Sigmoid colon (tissue), 6 donors: ENCODE measurements at regions not wholly inside any gene's neighbourhood (a gene's known extent, or its start where the extent isn't known, plus 50 kb on each side); places are given as distances from the start of the nearest gene placed in this dataset.
"Not testable (repeated sequence)": the region's sequence is repeated elsewhere in the genome, so short reads cannot be mapped to it uniquely, and the experiment has no call there.

Source experiments
- DNase-seq: peaks from one replicate; pipeline ENCODE4 v3.0.0-alpha.2; 2019
- H3K27ac ChIP-seq, 4 donors: fragments of 200-600 bp; sonication (generic); one replicate each; pipeline ENCODE4 v1.5.1; 2016 to 2019; ENCODE audit warnings: mild to moderate bottlenecking in 1 of 4
- H3K27me3 ChIP-seq, 3 donors: fragments of 200-600 bp; sonication (generic); one replicate each; pipeline ENCODE4 v1.5.1; 2019; ENCODE audit warnings: mild to moderate bottlenecking in 1 of 3
- H3K36me3 ChIP-seq, 4 donors: fragments of 200-600 bp; sonication (generic); one replicate each; pipeline ENCODE4 v1.5.1; 2016 to 2019
- H3K4me1 ChIP-seq, 4 donors: fragments of 200-600 bp; sonication (generic); one replicate each; pipeline ENCODE4 v1.5.1; 2017 to 2019
- H3K4me3 ChIP-seq, 4 donors: fragments of 200-600 bp; sonication (generic); one replicate each; pipeline ENCODE4 v1.5.1; 2017 to 2019; ENCODE audit warnings: mild to moderate bottlenecking in 2 of 4, moderate library complexity in 1 of 4
- H3K9me3 ChIP-seq, 4 donors: fragments of 200-600 bp in 3 of 4; sonication (generic) in 3 of 4; one replicate each; pipeline versions ENCODE4 v1.5.1 to v1.6.1; 2013 to 2019
- EP300 ChIP-seq, 4 donors: sonication (generic); formaldehyde crosslinking; IDR thresholded peaks; one replicate each; pipeline ENCODE4 v1.6.1; 2017; ENCODE audit warnings: antibody characterized with exemption in 4 of 4
- POLR2A ChIP-seq, 2 donors: fragments of 450-650 bp; IDR thresholded peaks; one replicate each; pipeline ENCODE4 v1.6.1; 2016; ENCODE audit warnings: antibody characterized with exemption in 2 of 2, mild to moderate bottlenecking in 2 of 2, moderate library complexity in 2 of 2
- POLR2AphosphoS5 ChIP-seq, 4 donors: sonication (generic); formaldehyde crosslinking; IDR thresholded peaks; one replicate each; pipeline ENCODE4 v1.6.1; 2017; ENCODE audit warnings: antibody characterized with exemption in 4 of 4
- WGBS, 2 donors: extraction: QIAGEN DNeasy Blood & Tissue Kit; methylation state at CpG; one replicate each; pipeline ENCODE4 v1.1.7; 2013; 5-methylcytosine and 5-hydroxymethylcytosine counted together
- intact Hi-C: fragments of 100-400 bp; cut with DNase I; formaldehyde crosslinking; loops from one replicate; pipeline ENCODE4 v1.15.1; 2023
- TF ChIP-seq, protein P1 (sequence below), 4 experiments: fragments of 450-650 bp in 3 of 4; fragments of 200-600 bp in 1 of 4; IDR thresholded peaks; one replicate each; pipeline ENCODE4 v1.5.1; 2016 to 2019; ENCODE audit warnings: antibody characterized with exemption in 4 of 4, mild to moderate bottlenecking in 3 of 4, moderate library complexity in 2 of 4
- donor health status: healthy with polysubstance abuse.
- donor health status: healthy.

DNA sequence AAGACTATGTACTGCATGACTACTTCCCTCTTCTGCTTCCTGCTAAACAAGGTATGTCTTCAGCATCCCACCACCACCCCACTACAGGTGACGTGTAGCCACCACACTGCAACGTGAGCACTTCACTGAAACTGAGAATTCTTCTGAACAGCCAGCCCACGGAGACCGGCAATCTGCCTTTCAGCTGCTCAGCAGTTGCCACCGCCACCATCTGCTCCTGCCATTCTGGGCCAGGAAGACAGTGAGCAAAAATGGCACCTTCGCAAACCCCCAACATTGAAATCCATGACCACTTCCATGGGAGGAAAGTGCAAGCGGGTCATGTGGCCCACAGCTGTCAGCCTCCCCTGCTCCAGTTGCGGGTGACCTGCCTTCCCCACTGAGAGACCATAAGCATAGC is 443.4 kb upstream of the ST8SIA4 start:
- Histone ChIP-seq H3K27me3 (no peaks in the 10 kb centered on the region), H3K36me3 (no peaks in the 10 kb centered on the region), H3K4me3 (no peak overlapping the region), H3K27ac (no peak overlapping the region), H3K9me3 (no peaks in the 10 kb centered on the region), H3K4me1 (no peaks in the 10 kb centered on the region)
- WGBS, 2 donors = 93 to 96% methylated on average over 8 of the region's 8 CpGs
- no peak for DNase-seq
- TF ChIP-seq, protein P1, sequence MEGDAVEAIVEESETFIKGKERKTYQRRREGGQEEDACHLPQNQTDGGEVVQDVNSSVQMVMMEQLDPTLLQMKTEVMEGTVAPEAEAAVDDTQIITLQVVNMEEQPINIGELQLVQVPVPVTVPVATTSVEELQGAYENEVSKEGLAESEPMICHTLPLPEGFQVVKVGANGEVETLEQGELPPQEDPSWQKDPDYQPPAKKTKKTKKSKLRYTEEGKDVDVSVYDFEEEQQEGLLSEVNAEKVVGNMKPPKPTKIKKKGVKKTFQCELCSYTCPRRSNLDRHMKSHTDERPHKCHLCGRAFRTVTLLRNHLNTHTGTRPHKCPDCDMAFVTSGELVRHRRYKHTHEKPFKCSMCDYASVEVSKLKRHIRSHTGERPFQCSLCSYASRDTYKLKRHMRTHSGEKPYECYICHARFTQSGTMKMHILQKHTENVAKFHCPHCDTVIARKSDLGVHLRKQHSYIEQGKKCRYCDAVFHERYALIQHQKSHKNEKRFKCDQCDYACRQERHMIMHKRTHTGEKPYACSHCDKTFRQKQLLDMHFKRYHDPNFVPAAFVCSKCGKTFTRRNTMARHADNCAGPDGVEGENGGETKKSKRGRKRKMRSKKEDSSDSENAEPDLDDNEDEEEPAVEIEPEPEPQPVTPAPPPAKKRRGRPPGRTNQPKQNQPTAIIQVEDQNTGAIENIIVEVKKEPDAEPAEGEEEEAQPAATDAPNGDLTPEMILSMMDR (IDR thresholded peaks at IDR 0.05) = no peak
- TF ChIP-seq POLR2A (IDR thresholded peaks at IDR 0.05) = no peak
- TF ChIP-seq POLR2AphosphoS5 (IDR thresholded peaks at IDR 0.05) = no peak
- TF ChIP-seq EP300 (IDR thresholded peaks at IDR 0.05) = no peak
- intact Hi-C loops = no loop called here

DNA sequence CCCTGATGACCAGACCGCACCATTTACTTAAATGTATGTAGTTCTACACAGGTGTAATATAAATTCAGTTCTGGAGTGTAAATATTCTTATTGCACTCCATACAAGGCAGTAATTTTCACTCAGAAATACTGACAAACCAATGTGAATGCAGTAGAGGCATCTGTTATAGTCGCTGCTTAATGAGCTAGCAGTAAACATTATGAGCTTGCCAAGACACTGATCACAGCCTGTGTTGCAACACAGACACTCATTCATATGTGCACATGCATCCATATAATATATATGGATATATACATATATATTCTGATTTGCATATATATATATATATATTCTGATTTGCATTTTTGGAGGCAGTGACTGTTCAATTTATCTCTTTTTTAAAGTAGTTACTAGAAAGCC is 435.1 kb upstream of the ST8SIA4 start:
- WGBS, 2 donors = 79 to 80% methylated on average over 2 of the region's 2 CpGs
- intact Hi-C loops = no loop called here
- Histone ChIP-seq H3K36me3 (no peaks in the 10 kb centered on the region), H3K27ac (no peak overlapping the region), H3K27me3 (no peaks in the 10 kb centered on the region), H3K4me3 (no peak overlapping the region), H3K4me1 (no peaks in the 10 kb centered on the region), H3K9me3 (no peaks in the 10 kb centered on the region)
- no peak for TF ChIP-seq EP300 (IDR thresholded peaks at IDR 0.05)
- DNase-seq = no peak

DNA sequence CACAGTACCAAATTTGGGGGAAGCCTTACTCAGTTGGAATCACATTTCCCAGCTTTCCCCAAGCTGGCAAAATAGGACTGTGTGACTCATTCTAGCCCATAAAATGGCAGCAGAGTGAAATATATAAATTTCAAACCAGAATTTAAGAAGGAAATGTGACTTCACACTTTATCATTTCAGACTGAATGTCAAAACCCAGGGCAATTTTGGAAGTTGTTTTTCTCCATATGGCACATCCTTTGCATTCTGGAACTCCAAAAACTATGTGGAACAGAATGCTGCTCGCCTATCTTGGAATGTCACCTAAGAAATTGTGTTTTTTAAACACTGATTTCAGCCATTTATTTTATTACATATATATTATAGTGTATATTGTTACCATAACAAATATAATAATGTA is 424.7 kb upstream of the ST8SIA4 start:
- DNase-seq = no peak
- Histone ChIP-seq H3K4me1 (no peaks in the 10 kb centered on the region), H3K36me3 (no peaks in the 10 kb centered on the region), H3K27me3 (no peaks in the 10 kb centered on the region), H3K4me3 (no peak overlapping the region), H3K9me3 (no peaks in the 10 kb centered on the region), H3K27ac (no peak overlapping the region)
- TF ChIP-seq POLR2A (IDR thresholded peaks at IDR 0.05) (no peak), POLR2AphosphoS5 (IDR thresholded peaks at IDR 0.05) (no peak), EP300 (IDR thresholded peaks at IDR 0.05) (no peak)
- TF ChIP-seq, protein P1 (IDR thresholded peaks at IDR 0.05) = no peak
- intact Hi-C loops = no loop called here
- WGBS, 2 donors = 82 to 85% methylated on average over 1 of the region's 1 CpG

DNA sequence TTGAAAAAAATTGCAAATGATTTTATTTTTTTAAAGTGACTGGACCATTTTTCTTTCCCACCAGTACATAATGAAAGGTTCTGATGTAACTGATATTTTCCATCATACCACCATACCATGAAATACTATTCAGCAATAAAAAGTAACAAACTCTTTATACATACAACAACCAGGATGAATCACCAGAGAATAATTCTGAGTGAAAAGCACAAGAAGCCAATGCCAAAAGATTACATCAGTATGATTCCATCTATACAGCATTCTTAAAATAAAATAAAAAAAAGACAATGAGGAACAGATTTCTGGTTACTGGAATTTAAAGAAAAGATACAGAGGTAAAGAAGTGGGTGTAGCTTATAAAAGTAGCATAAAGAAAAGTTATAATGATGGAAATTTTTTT is 423.7 kb upstream of the ST8SIA4 start:
- intact Hi-C loops = no loop called here
- Histone ChIP-seq H3K9me3 (no peaks in the 10 kb centered on the region), H3K27ac (no peak overlapping the region), H3K4me3 (no peak overlapping the region), H3K36me3 (no peaks in the 10 kb centered on the region), H3K27me3 (no peaks in the 10 kb centered on the region), H3K4me1 (no peaks in the 10 kb centered on the region)
- TF ChIP-seq EP300 (IDR thresholded peaks at IDR 0.05) (no peak), POLR2A (IDR thresholded peaks at IDR 0.05) (no peak), POLR2AphosphoS5 (IDR thresholded peaks at IDR 0.05) (no peak)
- TF ChIP-seq, protein P1 (IDR thresholded peaks at IDR 0.05) = no peak
- no peak for DNase-seq

DNA sequence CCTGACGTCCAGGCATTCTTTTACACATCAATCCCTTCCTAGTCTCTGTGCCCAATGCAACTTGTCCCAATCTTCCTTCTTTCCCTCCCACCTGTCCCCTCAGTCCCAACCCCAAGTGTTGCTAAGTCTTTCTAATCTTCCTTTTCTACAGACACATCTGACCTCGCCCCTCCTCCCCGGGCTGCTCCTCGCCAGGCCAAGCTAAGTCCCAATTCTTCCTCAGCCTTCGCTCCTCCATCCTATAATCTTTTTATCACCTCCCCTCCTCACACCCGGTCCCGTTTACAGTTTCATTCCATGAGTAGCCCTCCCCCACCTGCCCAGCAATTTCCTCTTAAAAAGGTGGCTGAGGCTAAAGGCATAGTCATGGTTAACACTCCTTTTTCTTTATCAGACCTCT is 413.3 kb upstream of the ST8SIA4 start:
- H3K4me3 ChIP-seq, H3K36me3 ChIP-seq, DNase-seq, H3K9me3 ChIP-seq, intact Hi-C loops, H3K27ac ChIP-seq, H3K27me3 ChIP-seq, H3K4me1 ChIP-seq: not testable (repeated sequence)
- 75 to 78% methylated on average over 7 of the region's 7 CpGs for WGBS, 2 donors

DNA sequence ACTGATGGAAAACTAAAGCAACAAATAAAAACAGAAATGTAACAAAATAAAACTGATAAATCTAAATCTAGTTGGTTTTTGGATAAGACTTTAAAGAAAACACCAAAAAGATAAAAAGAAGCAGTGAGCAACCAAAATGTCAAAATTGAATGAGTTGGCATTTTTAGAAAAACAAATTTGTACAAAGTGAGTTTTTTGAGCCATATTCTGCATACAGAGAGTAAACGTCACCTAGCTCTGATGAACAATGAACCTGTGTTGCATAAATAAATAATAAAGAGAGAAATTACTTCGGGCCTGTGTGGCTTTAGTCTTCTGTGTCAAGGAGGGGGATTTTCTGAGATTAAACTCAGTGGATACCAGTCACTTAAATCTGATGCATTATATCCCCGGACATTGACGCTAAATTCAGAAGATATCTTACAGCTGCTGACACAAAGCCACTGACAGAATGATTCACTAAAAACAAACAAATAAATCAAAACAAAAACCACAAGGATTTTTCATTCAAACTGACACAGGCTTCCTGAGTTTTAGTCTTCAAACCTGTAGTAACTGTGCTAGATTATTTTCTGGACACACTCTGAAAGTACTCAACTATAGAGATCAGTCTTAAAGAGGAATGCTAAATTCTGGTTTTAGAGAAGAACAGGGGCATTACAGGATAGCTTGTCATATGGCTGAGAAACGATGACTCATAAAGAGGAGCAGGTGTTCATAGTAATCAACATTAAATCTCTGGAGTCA is 403.5 kb upstream of the ST8SIA4 start:
- Histone ChIP-seq H3K4me1 (no peaks in the 10 kb centered on the region), H3K36me3 (no peaks in the 10 kb centered on the region), H3K9me3 (no peaks in the 10 kb centered on the region), H3K27me3 (no peaks in the 10 kb centered on the region), H3K27ac (no peak overlapping the region), H3K4me3 (no peak overlapping the region)
- no peak for DNase-seq
- 11 to 56% methylated on average over 5 of the region's 5 CpGs for WGBS, 2 donors
- intact Hi-C loops = no loop called here
- no peak for TF ChIP-seq EP300 (IDR thresholded peaks at IDR 0.05)
- TF ChIP-seq, protein P1 (IDR thresholded peaks at IDR 0.05) = no peak
- no peak for TF ChIP-seq POLR2A (IDR thresholded peaks at IDR 0.05)
- TF ChIP-seq POLR2AphosphoS5 (IDR thresholded peaks at IDR 0.05) = no peak
